Neural cell (in vitro differentiated cells): ENCODE measurements at regions not wholly inside any gene's neighbourhood (a gene's known extent, or its start where the extent isn't known, plus 50 kb on each side); places are given as distances from the start of the nearest gene placed in this dataset.

ENCODE experiments used
- CTCF ChIP-seq: fragments of 450-650 bp; IDR thresholded peaks from 2 replicates; pipeline ENCODE4 v1.5.1; 2014; ENCODE audit warnings: antibody characterized with exemption, mild to moderate bottlenecking, moderate library complexity; ENCODE audit not compliant: poor library complexity, severe bottlenecking
- EZH2 ChIP-seq: fragments of 200-600, 300-800 bp; shearing (Covaris generic), sonication (generic); IDR thresholded peaks from 2 replicates; pipeline ENCODE4 v1.6.1; 2014; ENCODE audit warnings: antibody characterized with exemption, low read length, borderline replicate concordance, mild to moderate bottlenecking; ENCODE audit not compliant: insufficient read depth, poor library complexity, severe bottlenecking
- POLR2AphosphoS5 ChIP-seq: IDR thresholded peaks from 2 replicates; pipeline ENCODE4 v1.6.1; 2012
- REST ChIP-seq: IDR thresholded peaks from 2 replicates; pipeline ENCODE4 v1.6.1; 2012; ENCODE audit warnings: borderline replicate concordance

GRCh38 chr7:24388212-24388611 is 104.2 kb downstream of the NPY start:
- TF ChIP-seq REST (no peak), CTCF (no peak), POLR2AphosphoS5 (no peak), EZH2 (no peak)
